ENCODE measurements at regions not wholly inside any gene's neighbourhood (a gene's known extent, or its start where the extent isn't known, plus 50 kb on each side); places are given as distances from the start of the nearest gene placed in this dataset.
A peak's percentile ranks its signal among the peaks of the same experiment; 100 is the strongest.

GRCh38 chr6:14031516-14031915 is 86.1 kb upstream of the CD83 start:
- no peak for DNase-seq (ENCODE audit: low spot score)
- Mint-ChIP-seq H3K9me3 (ENCODE audit: low read depth) (peaks cover 10% of the 10 kb centered on the region), H3K4me3 (ENCODE audit: unreplicated experiment) (no peak overlapping the region)

GRCh38 chr6:14035071-14035847 is 82.3 kb upstream of the CD83 start:
- TF ChIP-seq CTCF (IDR thresholded peaks at IDR 0.05): no peak
- Mint-ChIP-seq H3K27ac (ENCODE audit: unreplicated experiment) (peak overlapping the region; percentile 86), H3K9me3 (ENCODE audit: low read depth) (peaks cover 10% of the 10 kb centered on the region), H3K27me3 (ENCODE audit: low read depth) (no peaks in the 10 kb centered on the region), H3K4me3 (ENCODE audit: unreplicated experiment) (no peak overlapping the region), H3K36me3 (ENCODE audit: low read depth) (no peaks in the 10 kb centered on the region), H3K4me1 (ENCODE audit: low read depth) (peaks cover 42% of the 10 kb centered on the region)
- no peak for DNase-seq (ENCODE audit: low spot score)

More at GRCh38 chr6:14031516-14031915, 86.1 kb upstream of the CD83 start:
- Mint-ChIP-seq H3K27me3 (ENCODE audit: low read depth) (no peaks in the 10 kb centered on the region), H3K36me3 (ENCODE audit: low read depth) (no peaks in the 10 kb centered on the region), H3K4me1 (ENCODE audit: low read depth) (peaks cover 40% of the 10 kb centered on the region), H3K27ac (ENCODE audit: unreplicated experiment) (no peak overlapping the region)
- TF ChIP-seq CTCF (IDR thresholded peaks at IDR 0.05): no peak

GRCh38 chr6:14035874-14036273 is 81.7 kb upstream of the CD83 start:
- no peak for DNase-seq (ENCODE audit: low spot score)
- no peak overlapping the region for H3K4me3 Mint-ChIP-seq (ENCODE audit: unreplicated experiment)
- H3K27ac Mint-ChIP-seq (ENCODE audit: unreplicated experiment): peak overlapping the region; percentile 86
- TF ChIP-seq CTCF (IDR thresholded peaks at IDR 0.05): no peak
- H3K4me1 Mint-ChIP-seq (ENCODE audit: low read depth): peaks cover 42% of the 10 kb centered on the region
- H3K27me3 Mint-ChIP-seq (ENCODE audit: low read depth): no peaks in the 10 kb centered on the region
- H3K9me3 Mint-ChIP-seq (ENCODE audit: low read depth): peaks cover 10% of the 10 kb centered on the region
- H3K36me3 Mint-ChIP-seq (ENCODE audit: low read depth): no peaks in the 10 kb centered on the region

- H3K9me3 Mint-ChIP-seq (ENCODE audit: low read depth): peaks cover 10% of the 10 kb centered on the region
- no peaks in the 10 kb centered on the region for H3K27me3 Mint-ChIP-seq (ENCODE audit: low read depth)
- peak overlapping the region; percentile 41 for H3K27ac Mint-ChIP-seq (ENCODE audit: unreplicated experiment)
- H3K36me3 Mint-ChIP-seq (ENCODE audit: low read depth): peaks cover 2% of the 10 kb centered on the region
- H3K4me1 Mint-ChIP-seq (ENCODE audit: low read depth): peaks cover 37% of the 10 kb centered on the region
- no peak overlapping the region for H3K4me3 Mint-ChIP-seq (ENCODE audit: unreplicated experiment)
- no peak for DNase-seq (ENCODE audit: low spot score)
- no peak for TF ChIP-seq CTCF (IDR thresholded peaks at IDR 0.05)
Measured at GRCh38 chr6:14036911-14037310, 80.7 kb upstream of the CD83 start.

GRCh38 chr6:14037402-14038277 is 79.9 kb upstream of the CD83 start:
- Mint-ChIP-seq H3K36me3 (ENCODE audit: low read depth) (peaks cover 2% of the 10 kb centered on the region), H3K4me1 (ENCODE audit: low read depth) (peaks cover 37% of the 10 kb centered on the region), H3K9me3 (ENCODE audit: low read depth) (peaks cover 10% of the 10 kb centered on the region), H3K27me3 (ENCODE audit: low read depth) (no peaks in the 10 kb centered on the region), H3K4me3 (ENCODE audit: unreplicated experiment) (no peak overlapping the region), H3K27ac (ENCODE audit: unreplicated experiment) (no peak overlapping the region)
- TF ChIP-seq CTCF (IDR thresholded peaks at IDR 0.05): no peak
- no peak for DNase-seq (ENCODE audit: low spot score)
